Endodermal cell (in vitro differentiated cells): ENCODE measurements at regions not wholly inside any gene's neighbourhood (a gene's known extent, or its start where the extent isn't known, plus 50 kb on each side); places are given as distances from the start of the nearest gene placed in this dataset.

Experiments used
- DNase-seq: peaks from one replicate; pipeline ENCODE4 v3.0.0-alpha.2; 2017
- H3K27ac ChIP-seq: 2 replicates; pipeline ENCODE4 v1.5.1; 2013; ENCODE audit warnings: mild to moderate bottlenecking, low read depth, low read length, moderate library complexity
- H3K27me3 ChIP-seq: 2 replicates; pipeline ENCODE4 v1.6.1; 2013; ENCODE audit warnings: mild to moderate bottlenecking, low read length, moderate library complexity; ENCODE audit not compliant: insufficient read depth, control insufficient read depth, poor library complexity, severe bottlenecking
- H3K36me3 ChIP-seq: 2 replicates; pipeline ENCODE4 v1.7.0; 2013; ENCODE audit warnings: mild to moderate bottlenecking, low read length, moderate library complexity; ENCODE audit not compliant: control insufficient read depth, insufficient read depth
- H3K4me1 ChIP-seq: one replicate; pipeline ENCODE4 v1.7.0; 2013; ENCODE audit warnings: low read length; ENCODE audit not compliant: control insufficient read depth, insufficient read depth
- H3K4me3 ChIP-seq: 2 replicates; pipeline ENCODE4 v1.5.1; 2013; ENCODE audit warnings: mild to moderate bottlenecking, low read length, moderate library complexity
- H3K9ac ChIP-seq: 2 replicates; pipeline ENCODE4 v1.6.1; 2013; ENCODE audit warnings: mild to moderate bottlenecking, low read length, moderate library complexity; ENCODE audit not compliant: poor library complexity, severe bottlenecking; ENCODE audit errors: extremely low read depth
- H3K9me3 ChIP-seq: 2 replicates; pipeline ENCODE4 v1.6.1; 2013; ENCODE audit warnings: mild to moderate bottlenecking, low read length, moderate library complexity; ENCODE audit not compliant: control insufficient read depth
- H3K27ac Mint-ChIP-seq: 2 replicates; pipeline ENCODE4 v1.8.0; 2020; ENCODE audit warnings: mixed read lengths
- H3K27me3 Mint-ChIP-seq: 2 replicates; pipeline ENCODE4 v1.8.0; 2021; ENCODE audit warnings: mild to moderate bottlenecking, mixed read lengths; ENCODE audit not compliant: insufficient read depth
- H3K36me3 Mint-ChIP-seq: 2 replicates; pipeline ENCODE4 v1.8.0; 2020; ENCODE audit warnings: low read depth, mixed read lengths
- H3K4me1 Mint-ChIP-seq: 2 replicates; pipeline ENCODE4 v1.8.0; 2020; ENCODE audit warnings: mixed read lengths
- H3K4me3 Mint-ChIP-seq: 2 replicates; pipeline ENCODE4 v1.8.0; 2020; ENCODE audit warnings: mild to moderate bottlenecking, moderate library complexity, mixed read lengths
- H3K9me3 Mint-ChIP-seq: 2 replicates; pipeline ENCODE4 v1.8.0; 2020; ENCODE audit warnings: mild to moderate bottlenecking, mixed read lengths
- CTCF ChIP-seq: fragments of 200-600 bp; sonication (generic); conservative IDR thresholded peaks from 2 replicates; pipeline ENCODE4 v1.5.0; 2021; ENCODE audit warnings: antibody characterized with exemption, mild to moderate bottlenecking
- WGBS, 2 experiments: methylation state at CpG; one replicate each; pipeline versions ENCODE4 v1.1.5 to v1.1.7; 2013; ENCODE audit warnings: missing lambda C conversion rate in 2 of 2, mixed read lengths in 1 of 2; ENCODE audit not compliant: insufficient coverage in 1 of 2, insufficient read length in 1 of 2; 5-methylcytosine and 5-hydroxymethylcytosine counted together

- Mint-ChIP-seq H3K36me3 (no peaks in the 10 kb centered on the region), H3K27me3 (no peaks in the 10 kb centered on the region), H3K9me3 (no peaks in the 10 kb centered on the region), H3K27ac (no peak overlapping the region), H3K4me3 (no peak overlapping the region), H3K4me1 (peaks cover 3% of the 10 kb centered on the region)
- no peak for DNase-seq
- 100% methylated on average over 1 to 2 of the region's 2 CpGs for WGBS, 2 experiments
- Histone ChIP-seq H3K9ac (no peak overlapping the region), H3K4me3 (no peak overlapping the region), H3K27me3 (no peaks in the 10 kb centered on the region), H3K4me1 (no peaks in the 10 kb centered on the region), H3K27ac (no peak overlapping the region), H3K9me3 (no peaks in the 10 kb centered on the region), H3K36me3 (no peaks in the 10 kb centered on the region)
- TF ChIP-seq CTCF = no peak
Observed at GRCh38 chr3:103169289-103169688, 734.5 kb downstream of the ZPLD1 start.

- DNase-seq = no peak
- H3K4me3 Mint-ChIP-seq = no peak overlapping the region
Observed at GRCh38 chr3:103170651-103171050, 735.8 kb downstream of the ZPLD1 start.

GRCh38 chr3:103173940-103174339 is 739.1 kb downstream of the ZPLD1 start:
- no peak overlapping the region for H3K4me3 ChIP-seq
- no peaks in the 10 kb centered on the region for H3K27me3 ChIP-seq
- H3K36me3 Mint-ChIP-seq = no peaks in the 10 kb centered on the region
- no peak overlapping the region for H3K27ac ChIP-seq
- WGBS, 2 experiments = 93% methylated on average over 1 of the region's 1 CpG; no CpG with 5 or more reads in 1 of the 2 experiments
- no peaks in the 10 kb centered on the region for H3K27me3 Mint-ChIP-seq
- DNase-seq = no peak
- no peaks in the 10 kb centered on the region for H3K9me3 Mint-ChIP-seq
- TF ChIP-seq CTCF = no peak
- H3K4me1 Mint-ChIP-seq = peaks cover 7% of the 10 kb centered on the region
- H3K9me3 ChIP-seq = no peaks in the 10 kb centered on the region
- H3K9ac ChIP-seq = no peak overlapping the region
- no peak overlapping the region for H3K4me3 Mint-ChIP-seq
- no peak overlapping the region for H3K27ac Mint-ChIP-seq
- no peaks in the 10 kb centered on the region for H3K36me3 ChIP-seq
- H3K4me1 ChIP-seq = no peaks in the 10 kb centered on the region

More at GRCh38 chr3:103170651-103171050, 735.8 kb downstream of the ZPLD1 start:
- Mint-ChIP-seq H3K9me3 (no peaks in the 10 kb centered on the region), H3K36me3 (no peaks in the 10 kb centered on the region), H3K4me1 (peaks cover 3% of the 10 kb centered on the region), H3K27me3 (no peaks in the 10 kb centered on the region), H3K27ac (no peak overlapping the region)
- H3K27me3 ChIP-seq = no peaks in the 10 kb centered on the region
- no peaks in the 10 kb centered on the region for H3K9me3 ChIP-seq
- no peaks in the 10 kb centered on the region for H3K4me1 ChIP-seq
- no peak for TF ChIP-seq CTCF
- H3K27ac ChIP-seq = no peak overlapping the region
- no peak overlapping the region for H3K4me3 ChIP-seq
- no peak overlapping the region for H3K9ac ChIP-seq
- H3K36me3 ChIP-seq = no peaks in the 10 kb centered on the region
